IMR-90 (cell line): ENCODE measurements at regions not wholly inside any gene's neighbourhood (a gene's known extent, or its start where the extent isn't known, plus 50 kb on each side); places are given as distances from the start of the nearest gene placed in this dataset.

Experiments used
- ATAC-seq: fragments of 200-7000 bp; cut with Tn5 transposase; 2 replicates; pipeline ENCODE4 v1.9.1; 2020; ENCODE audit warnings: low read depth, mild to moderate bottlenecking, moderate library complexity
- BruUV-seq: library from RNA; stranded (reverse); fragments of 400-500 nt; replicated peaks from 2 replicates; lab custom pipeline; 2021; lab: Mats Ljungman, UMichigan
- CTCF ChIA-PET: fragments of 300-600 bp; formaldehyde crosslinking; extraction: SDS; loops from one replicate; lab custom pipeline; 2021; ENCODE audit warnings: antibody characterized with exemption; lab: Yijun Ruan, JAX
- POLR2A ChIA-PET: fragments of 300-600 bp; sonication (Branson Sonifier 250); formaldehyde crosslinking; loops from one replicate; lab custom pipeline; 2022; ENCODE audit warnings: antibody characterized with exemption; ENCODE audit not compliant: unreplicated experiment; lab: Charles Lee
- DNase-seq: peaks from one replicate; pipeline ENCODE4 v3.0.0; 2013
- H2AFZ ChIP-seq: replicated peaks from 2 replicates; pipeline ENCODE3; 2013; ENCODE audit warnings: low read length, mild to moderate bottlenecking; ENCODE audit not compliant: poor library complexity
- H2AK5ac ChIP-seq: 2 replicates; pipeline ENCODE4 v1.6.1; 2013; ENCODE audit warnings: low read depth, low read length, inconsistent platforms
- H2AK9ac ChIP-seq: replicated peaks from 2 replicates; pipeline ENCODE3; 2013; ENCODE audit warnings: mild to moderate bottlenecking, low read depth, low read length, moderate library complexity; ENCODE audit not compliant: poor library complexity
- H2BK120ac ChIP-seq: 2 replicates; pipeline ENCODE4 v1.6.1; 2013; ENCODE audit warnings: low read depth, low read length, inconsistent platforms
- H2BK15ac ChIP-seq: 3 replicates; pipeline ENCODE4 v1.6.1; 2013; ENCODE audit warnings: low read depth, low read length, inconsistent platforms
- H2BK20ac ChIP-seq: 2 replicates; pipeline ENCODE4 v1.6.1; 2013; ENCODE audit warnings: low read depth, mild to moderate bottlenecking, inconsistent platforms, low read length, moderate library complexity
- H2BK5ac ChIP-seq: 2 replicates; pipeline ENCODE4 v1.6.1; 2013; ENCODE audit warnings: mild to moderate bottlenecking, low read depth, low read length, inconsistent platforms; ENCODE audit not compliant: poor library complexity, severe bottlenecking
- H3K14ac ChIP-seq: replicated peaks from 2 replicates; pipeline ENCODE4 v1.6.1; 2013; ENCODE audit warnings: low read depth, low read length, inconsistent platforms
- H3K18ac ChIP-seq: 2 replicates; pipeline ENCODE4 v1.6.1; 2013; ENCODE audit warnings: low read depth, low read length, control low read depth
- H3K23ac ChIP-seq: 2 replicates; pipeline ENCODE4 v1.6.1; 2013; ENCODE audit warnings: low read depth, low read length, inconsistent platforms
- H3K27ac ChIP-seq: 2 replicates; pipeline ENCODE4 v1.5.1; 2013; ENCODE audit warnings: mild to moderate bottlenecking, control low read depth, low read length; ENCODE audit not compliant: insufficient read depth
- H3K27me3 ChIP-seq: 2 replicates; pipeline ENCODE4 v1.6.1; 2013; ENCODE audit warnings: low read length; ENCODE audit not compliant: control insufficient read depth, insufficient read depth
- H3K36me3 ChIP-seq: 2 replicates; pipeline ENCODE4 v1.6.1; 2013; ENCODE audit warnings: low read length, mixed read lengths; ENCODE audit not compliant: control insufficient read depth, insufficient read depth
- H3K4ac ChIP-seq: 2 replicates; pipeline ENCODE4 v1.6.1; 2013; ENCODE audit warnings: low read depth, low read length, inconsistent platforms
- H3K4me1 ChIP-seq: 2 replicates; pipeline ENCODE4 v1.6.1; 2013; ENCODE audit warnings: low read length, mixed read lengths; ENCODE audit not compliant: control insufficient read depth, insufficient read depth
- H3K4me2 ChIP-seq: 2 replicates; pipeline ENCODE4 v1.6.1; 2013; ENCODE audit warnings: low read depth, mild to moderate bottlenecking, control low read depth, low read length, moderate library complexity
- H3K4me3 ChIP-seq: 2 replicates; pipeline ENCODE4 v1.5.1; 2013; ENCODE audit warnings: low read depth, mild to moderate bottlenecking, control low read depth, low read length, moderate library complexity; ENCODE audit not compliant: insufficient read depth
- H3K56ac ChIP-seq: 2 replicates; pipeline ENCODE4 v1.6.1; 2013; ENCODE audit warnings: low read length, inconsistent platforms; ENCODE audit not compliant: insufficient read depth; ENCODE audit errors: extremely low read depth
- H3K79me1 ChIP-seq, 2 experiments: 2 replicates each; pipeline ENCODE4 v1.6.1; 2013; ENCODE audit warnings: low read length in 2 of 2, inconsistent platforms in 1 of 2, low read depth in 1 of 2
- H3K9ac ChIP-seq: 2 replicates; pipeline ENCODE4 v1.6.1; 2013; ENCODE audit warnings: low read depth, low read length, control low read depth
- H3K9me1 ChIP-seq: 2 replicates; pipeline ENCODE4 v1.6.1; 2013; ENCODE audit warnings: low read length, inconsistent platforms; ENCODE audit not compliant: insufficient read depth
- H3K9me3 ChIP-seq: 2 replicates; pipeline ENCODE4 v1.6.1; 2013; ENCODE audit warnings: low read length; ENCODE audit not compliant: control insufficient read depth, insufficient read depth
- H4K20me1 ChIP-seq: 2 replicates; pipeline ENCODE4 v1.6.1; 2013; ENCODE audit warnings: low read length, inconsistent platforms; ENCODE audit not compliant: insufficient read depth
- H4K5ac ChIP-seq: 2 replicates; pipeline ENCODE4 v1.6.1; 2013; ENCODE audit warnings: mild to moderate bottlenecking, low read depth, low read length, control low read depth
- H4K8ac ChIP-seq, 2 experiments: 2 replicates each; pipeline ENCODE4 v1.6.1; 2013; ENCODE audit warnings: low read depth in 2 of 2, low read length in 2 of 2, control low read depth in 1 of 2, inconsistent platforms in 1 of 2
- H4K91ac ChIP-seq: 2 replicates; pipeline ENCODE4 v1.6.1; 2013; ENCODE audit warnings: low read depth, low read length, inconsistent platforms; ENCODE audit not compliant: insufficient read depth
- NFE2L2 ChIP-seq: fragments of 150-350 bp; IDR thresholded peaks from 2 replicates; pipeline ENCODE4 v1.6.1; 2016; ENCODE audit warnings: low read depth, mild to moderate bottlenecking, low read length
- WGBS, 2 experiments: methylation state at CpG; one replicate each; pipeline versions ENCODE4 v1.1.5 to v1.1.7; 2013; ENCODE audit warnings: missing lambda C conversion rate in 2 of 2; ENCODE audit not compliant: insufficient read length in 1 of 2; ENCODE audit errors: extremely low coverage in 2 of 2; 5-methylcytosine and 5-hydroxymethylcytosine counted together
- dilution Hi-C: fragments of 300-500 bp; cut with HindIII; formaldehyde crosslinking; loops from one replicate; pipeline ENCODE4 v1.14.3; 2018; ENCODE audit warnings: low sequenced_read_pairs; ENCODE audit not compliant: unreplicated experiment
- in situ Hi-C: fragments of 300-500 bp; cut with MboI; formaldehyde crosslinking; loops from 3 replicates; pipeline ENCODE4 v1.14.3; 2019; ENCODE audit warnings: low sequenced_read_pairs, inconsistent platforms, mixed read lengths
- intact Hi-C: fragments of 100-400 bp; cut with micrococcal nuclease; formaldehyde crosslinking; loops from 2 replicates; pipeline ENCODE4 v1.10.0; 2022
- TF ChIP-seq, protein P1 (sequence below): conservative IDR thresholded peaks from 2 replicates; pipeline ENCODE4 v1.5.1; 2012; ENCODE audit warnings: mild to moderate bottlenecking, low read depth, low read length, improper control_type of control experiment

DNA sequence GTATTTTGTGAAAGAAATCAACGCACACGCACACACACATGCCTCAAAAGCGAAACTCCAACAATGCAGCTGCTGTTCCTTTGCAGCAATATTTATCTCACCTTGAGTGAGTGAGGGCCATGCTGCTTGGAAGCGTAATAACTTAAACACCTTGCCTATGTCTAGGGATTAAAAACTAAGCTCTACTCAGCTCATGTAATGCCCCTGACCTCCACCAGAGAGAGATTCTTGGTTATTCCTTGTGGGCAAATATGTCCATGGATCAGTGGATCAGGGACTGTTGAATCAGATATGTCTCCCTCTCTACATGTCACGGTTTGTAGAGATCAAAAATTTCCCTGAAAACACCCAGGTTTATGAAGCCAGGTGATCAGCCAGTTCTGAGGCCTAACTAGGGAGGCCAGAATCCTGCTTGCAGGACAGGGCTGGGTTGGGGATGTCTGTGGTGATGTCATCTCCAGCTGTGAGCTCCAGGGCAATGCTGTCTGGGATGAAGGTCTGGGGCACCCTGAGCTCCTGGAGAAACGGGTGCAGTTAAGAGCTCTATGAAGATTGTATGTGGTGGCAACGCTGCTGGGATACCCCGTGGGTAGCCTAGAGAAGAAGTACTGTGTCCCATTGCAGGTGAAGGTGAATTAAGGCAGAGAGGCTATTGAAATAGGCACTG, 149.4 kb downstream of the KCNJ12 start:
- in situ Hi-C loops: no loop called here
- CTCF ChIA-PET: no interaction called here
- no peak for DNase-seq

More for the DNA sequence above, 149.4 kb downstream of the KCNJ12 start:
- no peak overlapping the region for H3K14ac ChIP-seq
- no peak overlapping the region for H3K9ac ChIP-seq
- H3K23ac ChIP-seq: no peak overlapping the region
- H3K79me1 ChIP-seq: peaks cover 4 to 13% of the 10 kb centered on the region in 2 experiments; a peak in 3 of 4 replicates
- H4K20me1 ChIP-seq: peaks cover 9% of the 10 kb centered on the region; the same call in 1 of the 2 replicates
- no peak overlapping the region for H3K18ac ChIP-seq
- H3K9me1 ChIP-seq: peaks cover 6% of the 10 kb centered on the region; the same call in 1 of the 2 replicates
- ATAC-seq: 0 out of 2 replicates have a peak, but pooled peaks have one; percentile 27
- H4K91ac ChIP-seq: no peak overlapping the region
- peaks cover 2% of the 10 kb centered on the region for H3K36me3 ChIP-seq
- H2BK5ac ChIP-seq: no peak overlapping the region
- no peak overlapping the region for H2BK15ac ChIP-seq
- no peak overlapping the region for H4K5ac ChIP-seq
- WGBS, 2 experiments: 100% methylated on average over 1 of the region's 8 CpGs; no CpG with 5 or more reads in 1 of the 2 experiments
- intact Hi-C loops (no loop called here), dilution Hi-C loops (no loop called here)
- peaks cover 5% of the 10 kb centered on the region; the same call in 1 of the 2 replicates for H3K4me1 ChIP-seq
- no peak overlapping the region for H3K56ac ChIP-seq
- H2AFZ ChIP-seq: no peak overlapping the region
- no peak overlapping the region for H3K4ac ChIP-seq
- H2AK5ac ChIP-seq: no peak overlapping the region
- no peak overlapping the region for H2BK20ac ChIP-seq
- H2AK9ac ChIP-seq: peak overlapping the region; percentile 15
- H4K8ac ChIP-seq: no peak overlapping the region
- no peak overlapping the region for H3K27ac ChIP-seq
- POLR2A ChIA-PET: no interaction called here
- no peaks in the 10 kb centered on the region for H3K27me3 ChIP-seq
- no peak overlapping the region for H3K4me2 ChIP-seq
- TF ChIP-seq NFE2L2: no peak
- TF ChIP-seq, protein P1, sequence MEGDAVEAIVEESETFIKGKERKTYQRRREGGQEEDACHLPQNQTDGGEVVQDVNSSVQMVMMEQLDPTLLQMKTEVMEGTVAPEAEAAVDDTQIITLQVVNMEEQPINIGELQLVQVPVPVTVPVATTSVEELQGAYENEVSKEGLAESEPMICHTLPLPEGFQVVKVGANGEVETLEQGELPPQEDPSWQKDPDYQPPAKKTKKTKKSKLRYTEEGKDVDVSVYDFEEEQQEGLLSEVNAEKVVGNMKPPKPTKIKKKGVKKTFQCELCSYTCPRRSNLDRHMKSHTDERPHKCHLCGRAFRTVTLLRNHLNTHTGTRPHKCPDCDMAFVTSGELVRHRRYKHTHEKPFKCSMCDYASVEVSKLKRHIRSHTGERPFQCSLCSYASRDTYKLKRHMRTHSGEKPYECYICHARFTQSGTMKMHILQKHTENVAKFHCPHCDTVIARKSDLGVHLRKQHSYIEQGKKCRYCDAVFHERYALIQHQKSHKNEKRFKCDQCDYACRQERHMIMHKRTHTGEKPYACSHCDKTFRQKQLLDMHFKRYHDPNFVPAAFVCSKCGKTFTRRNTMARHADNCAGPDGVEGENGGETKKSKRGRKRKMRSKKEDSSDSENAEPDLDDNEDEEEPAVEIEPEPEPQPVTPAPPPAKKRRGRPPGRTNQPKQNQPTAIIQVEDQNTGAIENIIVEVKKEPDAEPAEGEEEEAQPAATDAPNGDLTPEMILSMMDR: 0 out of 2 replicates have a peak, but pooled peaks have one; percentile 6
- H2BK120ac ChIP-seq: no peak overlapping the region
- no TSS peak for BruUV-seq
- no peaks in the 10 kb centered on the region for H3K9me3 ChIP-seq
- H3K4me3 ChIP-seq: no peak overlapping the region
